UCSD-AML1 (cell line): ENCODE measurements at regions not wholly inside any gene's neighbourhood (a gene's known extent, or its start where the extent isn't known, plus 50 kb on each side); places are given as distances from the start of the nearest gene placed in this dataset.

Source experiments
- DNase-seq: peaks from one replicate; lab custom pipeline; 2025; ENCODE audit not compliant: unreplicated experiment; lab: John Stamatoyannopoulos, UW

DNA sequence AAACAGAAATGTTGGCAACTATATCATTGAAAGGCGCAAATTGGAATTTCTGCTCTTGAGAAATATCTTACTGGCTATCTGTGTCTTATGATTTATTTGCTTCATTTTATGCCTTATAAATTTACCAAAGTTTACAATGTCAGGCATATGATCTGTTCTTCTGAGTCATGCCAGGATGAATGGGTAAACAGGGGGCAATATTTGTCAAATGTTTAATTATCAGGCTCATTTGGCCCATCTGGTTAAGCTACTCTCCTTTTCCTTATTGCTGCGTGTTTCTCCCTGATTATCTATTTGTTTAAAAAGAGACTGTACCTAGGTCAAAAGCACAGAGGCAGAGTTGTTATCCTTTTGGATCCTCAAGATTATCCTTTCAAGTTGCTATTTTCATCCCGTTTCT is 903.8 kb upstream of the PCDH10 start:
- DNase-seq: no peak

GRCh38 chr4:132264176-132264575 is 884.9 kb upstream of the PCDH10 start:
- no peak for DNase-seq

DNA sequence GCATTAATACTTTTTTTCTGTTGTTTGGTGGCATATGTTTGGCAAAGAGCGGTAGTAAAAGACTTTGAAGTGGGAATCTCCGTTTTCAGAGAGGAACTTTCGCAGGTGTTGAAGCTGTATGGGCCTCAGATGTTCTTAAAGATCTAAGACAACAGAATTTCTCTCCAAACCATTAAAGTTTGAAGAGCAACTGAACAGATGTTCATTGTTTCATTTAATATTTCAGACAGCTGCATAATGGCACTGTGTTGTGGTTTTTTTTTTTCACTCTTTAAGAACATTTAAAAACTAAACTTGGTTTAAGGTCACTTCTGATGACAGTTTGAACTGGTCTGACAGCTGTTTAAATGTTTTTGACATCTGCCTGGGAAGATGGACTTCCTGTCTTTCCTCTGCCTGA is 882.7 kb upstream of the PCDH10 start:
- no peak for DNase-seq

DNA sequence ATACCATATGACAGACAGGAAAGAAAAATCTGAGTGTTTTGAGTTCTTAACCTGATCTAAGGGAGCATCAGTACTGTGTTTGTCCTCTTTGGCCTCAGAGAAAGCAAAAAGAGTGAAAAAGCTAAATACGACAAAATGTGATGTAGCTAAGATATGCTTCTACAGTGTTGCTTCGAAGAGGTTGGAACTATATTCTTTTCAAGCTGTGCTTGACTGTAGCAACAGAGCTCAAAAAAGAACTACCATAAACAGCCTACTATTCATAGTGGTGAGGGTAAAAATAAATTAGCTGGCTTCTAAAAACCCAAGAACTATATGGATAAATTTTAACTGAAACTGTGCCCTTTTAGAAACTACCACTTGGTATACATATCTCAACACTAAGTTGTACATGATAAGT is 881.8 kb upstream of the PCDH10 start:
- DNase-seq: no peak

GRCh38 chr4:132269303-132269990 is 879.6 kb upstream of the PCDH10 start:
- no peak for DNase-seq

DNA sequence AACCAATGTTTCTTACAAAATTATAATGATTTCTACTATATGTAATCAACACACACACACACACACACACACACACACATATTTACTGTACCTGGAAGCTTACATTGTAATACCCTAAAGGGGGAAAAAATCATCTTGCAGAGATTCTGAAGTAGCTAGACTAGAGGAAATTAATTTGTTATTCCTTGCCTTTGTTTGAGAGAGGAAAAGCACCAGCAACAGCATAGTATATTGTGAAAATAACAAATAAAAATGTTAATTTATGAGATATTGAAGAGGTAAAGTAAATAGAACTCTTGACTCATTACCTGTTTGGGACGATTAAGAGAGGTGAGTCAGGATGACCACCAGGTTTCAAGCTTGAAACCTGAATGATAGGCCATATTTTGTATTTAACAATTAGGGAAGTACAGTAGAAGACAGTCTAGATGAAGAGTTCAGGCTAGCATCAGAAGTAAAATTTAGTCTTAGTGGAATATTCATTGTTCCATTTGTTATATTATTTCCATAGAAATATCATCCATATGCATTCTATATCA is 873.4 kb upstream of the PCDH10 start:
- DNase-seq: no peak

GRCh38 chr4:132276185-132276584 is 872.9 kb upstream of the PCDH10 start:
- no peak for DNase-seq

- DNase-seq: no peak
These were observed 872.1 kb upstream of the PCDH10 start for GRCh38 chr4:132276989-132277388.

DNA sequence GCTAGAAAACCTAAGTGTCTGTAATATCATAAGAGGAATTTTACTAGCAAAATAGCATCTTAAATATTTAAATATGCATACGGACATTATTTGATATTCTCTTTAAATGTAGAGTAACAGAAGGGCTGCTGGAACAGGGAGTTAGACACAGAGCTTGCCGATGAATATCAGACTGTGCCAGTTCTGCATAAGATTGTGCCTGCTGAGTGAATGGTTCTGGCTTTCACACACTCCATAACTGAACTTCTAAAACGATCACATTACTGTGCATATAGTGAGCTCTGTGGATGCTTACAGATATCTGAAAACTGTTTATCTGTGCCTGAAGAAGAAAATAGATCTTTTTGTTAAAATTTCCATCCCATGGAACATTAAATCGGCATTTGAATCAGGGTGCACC is 867.4 kb upstream of the PCDH10 start:
- DNase-seq: no peak

DNA sequence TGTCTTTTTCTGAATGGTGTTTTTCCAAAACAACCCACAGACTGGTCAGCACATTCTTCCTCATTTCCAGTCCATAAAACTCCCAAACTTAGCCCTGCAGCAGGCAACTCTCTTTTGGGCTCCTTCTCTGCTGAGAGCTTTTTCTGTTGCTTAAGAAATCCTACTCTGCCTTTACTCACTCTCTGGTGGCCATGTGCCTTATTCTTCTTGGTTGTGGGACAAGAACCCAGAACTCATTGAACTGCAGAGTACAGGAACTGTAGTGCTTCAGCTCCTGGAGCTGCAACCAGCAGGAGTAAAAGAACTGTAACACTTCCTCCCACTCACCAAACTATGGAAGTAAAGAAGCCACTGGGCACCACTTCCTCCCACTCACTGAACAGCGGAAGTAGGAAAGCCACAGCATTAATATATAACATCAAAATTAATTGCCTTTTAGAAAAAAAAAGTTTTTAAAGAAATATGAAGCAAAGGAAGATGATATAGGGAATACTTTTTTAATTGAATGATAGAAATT is 864.1 kb upstream of the PCDH10 start:
- no peak for DNase-seq

GRCh38 chr4:132297346-132297745 is 851.7 kb upstream of the PCDH10 start:
- DNase-seq: no peak

GRCh38 chr4:132299841-132300240 is 849.3 kb upstream of the PCDH10 start:
- DNase-seq: no peak

DNA sequence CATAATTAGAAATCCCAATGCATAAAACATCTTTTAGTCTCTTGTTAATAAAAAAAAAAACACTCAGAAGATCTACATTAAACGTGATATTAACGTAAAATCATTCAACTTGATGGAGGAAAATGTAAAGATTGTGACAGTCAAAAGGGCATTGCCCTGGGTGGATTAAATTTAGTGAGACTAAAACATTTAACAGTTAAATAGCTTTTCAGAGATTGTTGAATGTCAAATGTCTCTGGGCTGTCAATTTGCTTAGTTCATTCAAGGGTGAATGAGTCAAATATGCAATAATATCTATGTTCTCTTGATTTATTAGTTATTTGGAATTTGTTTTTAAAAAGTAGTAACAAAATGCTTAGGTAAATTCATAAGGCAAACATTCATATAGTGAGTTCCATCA is 836.6 kb upstream of the PCDH10 start:
- no peak for DNase-seq

DNA sequence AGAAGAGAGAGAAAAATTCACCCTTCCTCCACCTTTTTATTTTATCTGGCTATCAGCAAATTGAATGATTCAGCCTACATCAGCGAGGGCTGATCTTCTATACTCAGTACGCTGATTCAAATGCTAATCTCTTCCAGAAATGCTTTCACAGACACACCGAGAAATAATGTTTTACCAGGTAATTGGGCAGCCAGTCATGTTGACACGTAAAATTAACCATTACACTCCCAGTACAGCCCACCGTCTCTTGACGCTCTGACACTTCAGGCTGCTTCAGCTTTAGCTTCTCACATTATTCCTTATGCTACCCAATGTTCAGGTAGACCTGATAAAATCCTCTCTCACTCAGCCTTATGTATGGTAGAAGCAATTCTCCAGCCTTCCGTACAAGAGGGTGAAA is 835.2 kb upstream of the PCDH10 start:
- DNase-seq: no peak

GRCh38 chr4:132316738-132317137 is 832.4 kb upstream of the PCDH10 start:
- no peak for DNase-seq

DNA sequence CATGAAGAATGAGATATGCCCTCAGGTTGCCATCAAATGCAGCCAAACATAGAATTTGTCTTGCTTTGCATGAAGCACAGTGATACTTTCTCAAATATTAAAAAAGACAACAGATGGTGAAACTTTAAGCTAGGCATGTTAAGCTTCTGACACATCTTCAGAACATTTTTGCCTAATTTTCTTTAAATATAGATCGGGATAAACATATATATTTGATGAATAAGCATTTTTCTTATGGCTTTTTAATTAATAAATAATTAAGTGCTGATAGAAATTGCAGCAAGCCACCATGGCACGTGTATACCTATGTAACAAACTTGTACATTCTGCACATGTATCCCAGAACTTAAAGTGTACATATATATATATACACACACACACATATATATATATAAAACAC is 831.2 kb upstream of the PCDH10 start:
- no peak for DNase-seq

GRCh38 chr4:132328761-132329160 is 820.3 kb upstream of the PCDH10 start:
- DNase-seq: no peak

DNA sequence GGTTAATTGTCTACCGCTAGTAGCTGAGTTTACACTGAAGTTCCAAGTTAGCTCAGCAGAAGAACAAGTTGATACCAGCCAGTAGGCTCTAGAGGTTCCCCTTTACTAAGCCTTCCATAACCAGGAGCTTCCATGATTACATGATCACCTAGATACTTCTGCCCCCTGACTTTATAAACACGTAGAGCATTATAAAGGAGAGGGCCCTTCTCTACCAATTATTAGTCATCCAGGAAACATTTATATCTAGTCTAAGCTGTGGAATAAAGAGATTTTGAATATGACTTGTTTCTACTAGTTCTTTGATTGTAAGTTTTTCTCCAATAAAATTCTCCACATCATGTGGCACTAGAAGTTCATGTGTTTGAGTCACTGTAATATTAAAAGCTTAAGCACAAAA is 818.1 kb upstream of the PCDH10 start:
- DNase-seq: no peak

- no peak for DNase-seq
These were observed 816.0 kb upstream of the PCDH10 start for GRCh38 chr4:132332932-132333723.

GRCh38 chr4:132333724-132334047 is 815.4 kb upstream of the PCDH10 start:
- no peak for DNase-seq

GRCh38 chr4:132334081-132334480 is 815.0 kb upstream of the PCDH10 start:
- DNase-seq: no peak
